ENCODE measurements at regions not wholly inside any gene's neighbourhood (a gene's known extent, or its start where the extent isn't known, plus 50 kb on each side); places are given as distances from the start of the nearest gene placed in this dataset.

DNA sequence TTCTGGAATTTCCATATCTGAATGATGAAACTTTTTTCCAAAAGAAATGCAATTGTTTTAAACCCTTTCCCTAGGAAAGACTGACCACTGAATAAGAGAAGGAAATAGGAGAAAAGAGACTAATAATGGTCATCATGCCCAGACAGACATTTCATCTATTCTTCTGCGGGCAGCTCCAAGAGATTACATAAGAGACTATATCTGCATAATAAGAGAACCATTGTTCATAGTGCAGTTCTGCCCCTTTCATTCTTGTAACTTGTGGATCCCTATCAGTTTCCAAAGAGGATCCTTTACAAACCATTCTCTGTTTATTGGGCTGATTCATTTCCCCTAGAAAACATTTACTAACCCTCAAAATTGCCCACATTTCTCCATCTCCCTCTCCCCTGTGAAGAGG lies 197.8 kb downstream of the FSCB start:
- no peak for TF ChIP-seq POLR2A (IDR thresholded peaks at IDR 0.05)
- TF ChIP-seq, protein P1, sequence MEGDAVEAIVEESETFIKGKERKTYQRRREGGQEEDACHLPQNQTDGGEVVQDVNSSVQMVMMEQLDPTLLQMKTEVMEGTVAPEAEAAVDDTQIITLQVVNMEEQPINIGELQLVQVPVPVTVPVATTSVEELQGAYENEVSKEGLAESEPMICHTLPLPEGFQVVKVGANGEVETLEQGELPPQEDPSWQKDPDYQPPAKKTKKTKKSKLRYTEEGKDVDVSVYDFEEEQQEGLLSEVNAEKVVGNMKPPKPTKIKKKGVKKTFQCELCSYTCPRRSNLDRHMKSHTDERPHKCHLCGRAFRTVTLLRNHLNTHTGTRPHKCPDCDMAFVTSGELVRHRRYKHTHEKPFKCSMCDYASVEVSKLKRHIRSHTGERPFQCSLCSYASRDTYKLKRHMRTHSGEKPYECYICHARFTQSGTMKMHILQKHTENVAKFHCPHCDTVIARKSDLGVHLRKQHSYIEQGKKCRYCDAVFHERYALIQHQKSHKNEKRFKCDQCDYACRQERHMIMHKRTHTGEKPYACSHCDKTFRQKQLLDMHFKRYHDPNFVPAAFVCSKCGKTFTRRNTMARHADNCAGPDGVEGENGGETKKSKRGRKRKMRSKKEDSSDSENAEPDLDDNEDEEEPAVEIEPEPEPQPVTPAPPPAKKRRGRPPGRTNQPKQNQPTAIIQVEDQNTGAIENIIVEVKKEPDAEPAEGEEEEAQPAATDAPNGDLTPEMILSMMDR (IDR thresholded peaks at IDR 0.05), result no peak
